ENCODE measurements at regions not wholly inside any gene's neighbourhood (a gene's known extent, or its start where the extent isn't known, plus 50 kb on each side); places are given as distances from the start of the nearest gene placed in this dataset.

- Histone ChIP-seq H3K9me3 (ENCODE audit: low read length) (no peaks in the 10 kb centered on the region), H3K79me2 (replicated peaks; ENCODE audit: insufficient read depth, low read length) (no peaks in the 10 kb centered on the region), H3K9ac (ENCODE audit: low read length) (no peak overlapping the region), H2AFZ (ENCODE audit: low read depth, low read length) (no peak overlapping the region), H4K20me1 (ENCODE audit: insufficient read depth) (no peaks in the 10 kb centered on the region), H3K4me2 (ENCODE audit: low read length) (no peak overlapping the region), H3K27me3 (ENCODE audit: insufficient read depth, low read depth, low read length) (no peaks in the 10 kb centered on the region), H3K4me3 (ENCODE audit: low read length) (no peak overlapping the region), H3F3A (ENCODE audit: insufficient read depth, low read length, poor library complexity, severe bottlenecking) (no peaks in the 10 kb centered on the region), H3K9me2 (ENCODE audit: insufficient read depth, low read length) (no peaks in the 10 kb centered on the region), H3K36me3 (ENCODE audit: insufficient read depth, low read length) (no peaks in the 10 kb centered on the region), H3K27ac (ENCODE audit: low read length) (no peak overlapping the region)
- TF ChIP-seq POLR2AphosphoS5 (IDR thresholded peaks at IDR 0.05): no peak
- no peak for TF ChIP-seq RAD21 (conservative IDR thresholded peaks at IDR 0.05)
- no peak for TF ChIP-seq EZH2 (IDR thresholded peaks at IDR 0.05; ENCODE audit: borderline replicate concordance, insufficient read depth, low read length, poor library complexity, severe bottlenecking)
- TF ChIP-seq CTCF (IDR thresholded peaks at IDR 0.05; ENCODE audit: poor library complexity, severe bottlenecking): no peak
- TF ChIP-seq SMC3 (conservative IDR thresholded peaks at IDR 0.05; ENCODE audit: poor library complexity): no peak
- TF ChIP-seq EP300 (conservative IDR thresholded peaks at IDR 0.05; ENCODE audit: poor library complexity, severe bottlenecking): no peak
- TF ChIP-seq REST (IDR thresholded peaks at IDR 0.05; ENCODE audit: borderline replicate concordance): no peak
- no peak for TF ChIP-seq TAF1 (IDR thresholded peaks at IDR 0.05; ENCODE audit: low read depth)
- no peak for TF ChIP-seq MXI1 (conservative IDR thresholded peaks at IDR 0.05; ENCODE audit: poor library complexity, severe bottlenecking)
Measured at GRCh38 chr6:4616311-4616710, 159.9 kb upstream of the CDYL start.

DNA sequence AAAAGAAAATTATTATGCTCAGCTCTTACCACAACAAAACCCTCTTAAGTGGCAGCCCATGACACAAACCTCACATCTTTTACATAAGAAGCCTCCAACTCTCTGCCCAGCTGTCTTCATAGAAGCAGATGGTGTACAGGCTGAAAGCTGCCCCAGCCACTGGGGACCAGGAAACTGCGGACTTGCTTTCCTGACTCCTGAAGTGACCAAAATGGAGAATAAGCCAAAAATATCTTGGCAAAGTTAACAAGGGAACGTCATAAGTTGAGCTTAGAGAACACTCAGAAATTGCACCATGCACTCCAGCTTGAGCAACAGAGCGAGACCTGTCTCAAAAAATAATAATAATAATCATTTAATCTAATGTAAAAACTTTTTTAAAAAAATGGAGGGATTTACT, 160.3 kb upstream of the CDYL start:
- no peak overlapping the region for H3K27ac ChIP-seq (ENCODE audit: low read length)
- TF ChIP-seq EZH2 (IDR thresholded peaks at IDR 0.05; ENCODE audit: borderline replicate concordance, insufficient read depth, low read length, poor library complexity, severe bottlenecking) (no peak), RAD21 (conservative IDR thresholded peaks at IDR 0.05) (no peak), TAF1 (IDR thresholded peaks at IDR 0.05; ENCODE audit: low read depth) (no peak), MXI1 (conservative IDR thresholded peaks at IDR 0.05; ENCODE audit: poor library complexity, severe bottlenecking) (no peak), POLR2AphosphoS5 (IDR thresholded peaks at IDR 0.05) (no peak), SMC3 (conservative IDR thresholded peaks at IDR 0.05; ENCODE audit: poor library complexity) (no peak), CTCF (IDR thresholded peaks at IDR 0.05; ENCODE audit: poor library complexity, severe bottlenecking) (no peak), EP300 (conservative IDR thresholded peaks at IDR 0.05; ENCODE audit: poor library complexity, severe bottlenecking) (no peak), REST (IDR thresholded peaks at IDR 0.05; ENCODE audit: borderline replicate concordance) (no peak)

More for the DNA sequence above, 160.3 kb upstream of the CDYL start:
- Histone ChIP-seq H3F3A (ENCODE audit: insufficient read depth, low read length, poor library complexity, severe bottlenecking) (no peaks in the 10 kb centered on the region), H3K9me3 (ENCODE audit: low read length) (no peaks in the 10 kb centered on the region), H3K36me3 (ENCODE audit: insufficient read depth, low read length) (no peaks in the 10 kb centered on the region), H2AFZ (ENCODE audit: low read depth, low read length) (no peak overlapping the region), H3K79me2 (replicated peaks; ENCODE audit: insufficient read depth, low read length) (no peaks in the 10 kb centered on the region), H3K9me2 (ENCODE audit: insufficient read depth, low read length) (no peaks in the 10 kb centered on the region), H3K4me3 (ENCODE audit: low read length) (no peak overlapping the region), H4K20me1 (ENCODE audit: insufficient read depth) (no peaks in the 10 kb centered on the region), H3K9ac (ENCODE audit: low read length) (no peak overlapping the region), H3K4me2 (ENCODE audit: low read length) (no peak overlapping the region), H3K27me3 (ENCODE audit: insufficient read depth, low read depth, low read length) (no peaks in the 10 kb centered on the region)
